ENCODE measurements at regions not wholly inside any gene's neighbourhood (a gene's known extent, or its start where the extent isn't known, plus 50 kb on each side); places are given as distances from the start of the nearest gene placed in this dataset.

DNA sequence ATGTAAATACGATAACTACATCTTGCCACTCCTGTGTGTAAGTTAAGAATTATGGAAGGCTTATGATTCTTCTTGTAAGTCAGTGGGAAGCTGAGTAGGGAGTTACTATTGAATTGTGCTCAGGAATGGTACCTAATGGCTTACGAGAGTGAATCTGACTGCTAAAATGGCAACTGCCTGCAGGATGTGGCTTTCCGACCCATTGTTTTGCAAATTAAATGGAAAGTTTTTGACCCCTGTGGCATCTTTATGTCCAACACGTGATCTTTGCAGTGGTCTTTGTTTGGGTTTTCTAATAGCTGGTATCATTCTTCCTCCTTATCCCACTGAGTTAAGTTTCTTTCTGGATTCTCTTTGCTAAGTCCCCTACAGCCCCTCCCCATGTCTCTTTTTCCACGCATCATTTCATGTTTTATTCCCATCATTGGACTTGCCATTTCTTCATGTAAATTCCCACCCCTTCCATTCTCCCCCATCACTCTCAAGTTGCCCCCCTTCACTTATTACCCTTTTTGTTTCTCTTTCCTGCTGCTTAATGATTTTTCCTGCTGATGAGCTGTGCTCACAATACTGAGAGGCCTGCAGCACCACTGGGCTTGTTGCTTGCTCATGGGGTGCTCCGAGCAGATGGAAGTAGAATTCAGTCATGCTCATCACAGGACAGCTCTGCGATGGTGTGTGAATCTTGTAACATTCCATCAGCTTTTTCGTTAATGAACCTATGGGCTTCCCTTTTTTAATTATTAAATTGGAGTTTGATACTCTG, 428.2 kb upstream of the IL12A start:
- TF ChIP-seq REPIN1 (tag by site-specific recombination; IDR thresholded peaks at IDR 0.05; ENCODE audit: low read depth) (no peak), SCRT1 (tag by site-specific recombination; IDR thresholded peaks at IDR 0.05; ENCODE audit: borderline replicate concordance) (no peak), ZNF404 (tag by site-specific recombination; IDR thresholded peaks at IDR 0.05) (no peak), GLI2 (tag by site-specific recombination; IDR thresholded peaks at IDR 0.05; ENCODE audit: borderline replicate concordance, low read depth) (no peak), MZF1 (tag by site-specific recombination; IDR thresholded peaks at IDR 0.05; ENCODE audit: borderline replicate concordance) (no peak), PRDM1 (tag by site-specific recombination; IDR thresholded peaks at IDR 0.05) (no peak), ZNF37A (tag by site-specific recombination; IDR thresholded peaks at IDR 0.05) (no peak), ZNF660 (tag by site-specific recombination; IDR thresholded peaks at IDR 0.05) (no peak), TRIM28 (IDR thresholded peaks at IDR 0.05; ENCODE audit: borderline replicate concordance, low read length) (no peak), ZNF571 (tag by site-specific recombination; IDR thresholded peaks at IDR 0.05) (no peak), ZNF416 (tag by site-specific recombination; IDR thresholded peaks at IDR 0.05) (no peak), ZNF555 (tag by site-specific recombination; conservative IDR thresholded peaks at IDR 0.05) (no peak), ZFP37 (tag by site-specific recombination; IDR thresholded peaks at IDR 0.05) (no peak), ZEB2 (tag by site-specific recombination; IDR thresholded peaks at IDR 0.05) (no peak), YY2 (tag by site-specific recombination; IDR thresholded peaks at IDR 0.05) (no peak), ZNF585B (tag by site-specific recombination; IDR thresholded peaks at IDR 0.05) (no peak)
- TF ChIP-seq, protein P1, sequence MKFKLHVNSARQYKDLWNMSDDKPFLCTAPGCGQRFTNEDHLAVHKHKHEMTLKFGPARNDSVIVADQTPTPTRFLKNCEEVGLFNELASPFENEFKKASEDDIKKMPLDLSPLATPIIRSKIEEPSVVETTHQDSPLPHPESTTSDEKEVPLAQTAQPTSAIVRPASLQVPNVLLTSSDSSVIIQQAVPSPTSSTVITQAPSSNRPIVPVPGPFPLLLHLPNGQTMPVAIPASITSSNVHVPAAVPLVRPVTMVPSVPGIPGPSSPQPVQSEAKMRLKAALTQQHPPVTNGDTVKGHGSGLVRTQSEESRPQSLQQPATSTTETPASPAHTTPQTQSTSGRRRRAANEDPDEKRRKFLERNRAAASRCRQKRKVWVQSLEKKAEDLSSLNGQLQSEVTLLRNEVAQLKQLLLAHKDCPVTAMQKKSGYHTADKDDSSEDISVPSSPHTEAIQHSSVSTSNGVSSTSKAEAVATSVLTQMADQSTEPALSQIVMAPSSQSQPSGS (tag by site-specific recombination; IDR thresholded peaks at IDR 0.05; ENCODE audit: low read depth), result no peak
- TF ChIP-seq, protein P2, sequence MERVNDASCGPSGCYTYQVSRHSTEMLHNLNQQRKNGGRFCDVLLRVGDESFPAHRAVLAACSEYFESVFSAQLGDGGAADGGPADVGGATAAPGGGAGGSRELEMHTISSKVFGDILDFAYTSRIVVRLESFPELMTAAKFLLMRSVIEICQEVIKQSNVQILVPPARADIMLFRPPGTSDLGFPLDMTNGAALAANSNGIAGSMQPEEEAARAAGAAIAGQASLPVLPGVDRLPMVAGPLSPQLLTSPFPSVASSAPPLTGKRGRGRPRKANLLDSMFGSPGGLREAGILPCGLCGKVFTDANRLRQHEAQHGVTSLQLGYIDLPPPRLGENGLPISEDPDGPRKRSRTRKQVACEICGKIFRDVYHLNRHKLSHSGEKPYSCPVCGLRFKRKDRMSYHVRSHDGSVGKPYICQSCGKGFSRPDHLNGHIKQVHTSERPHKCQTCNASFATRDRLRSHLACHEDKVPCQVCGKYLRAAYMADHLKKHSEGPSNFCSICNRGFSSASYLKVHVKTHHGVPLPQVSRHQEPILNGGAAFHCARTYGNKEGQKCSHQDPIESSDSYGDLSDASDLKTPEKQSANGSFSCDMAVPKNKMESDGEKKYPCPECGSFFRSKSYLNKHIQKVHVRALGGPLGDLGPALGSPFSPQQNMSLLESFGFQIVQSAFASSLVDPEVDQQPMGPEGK (tag by site-specific recombination; IDR thresholded peaks at IDR 0.05), result no peak
- ChIA-PET POLR2A (no interaction called here), CTCF (interaction anchor here (0.6 kb wide), 1 partner anchor 755 kb away, joined by 4 read pairs; no protein-coding TSS in a partner anchor)
- Histone ChIP-seq H3K4me3 (ENCODE audit: low read depth, low read length) (no peak overlapping the region), H3K36me3 (ENCODE audit: control insufficient read depth in 2 of 2, insufficient read depth in 1 of 2, low read length in 2 of 2) (no peaks in the 10 kb centered on the region), H3K9me3 (ENCODE audit: control insufficient read depth, insufficient read depth, low read depth, low read length) (no peaks in the 10 kb centered on the region), H3K4me1 (ENCODE audit: control insufficient read depth, insufficient read depth, low read length) (no peaks in the 10 kb centered on the region), H3K27ac (ENCODE audit: extremely low read depth, low read depth, low read length) (no peak overlapping the region)

DNA sequence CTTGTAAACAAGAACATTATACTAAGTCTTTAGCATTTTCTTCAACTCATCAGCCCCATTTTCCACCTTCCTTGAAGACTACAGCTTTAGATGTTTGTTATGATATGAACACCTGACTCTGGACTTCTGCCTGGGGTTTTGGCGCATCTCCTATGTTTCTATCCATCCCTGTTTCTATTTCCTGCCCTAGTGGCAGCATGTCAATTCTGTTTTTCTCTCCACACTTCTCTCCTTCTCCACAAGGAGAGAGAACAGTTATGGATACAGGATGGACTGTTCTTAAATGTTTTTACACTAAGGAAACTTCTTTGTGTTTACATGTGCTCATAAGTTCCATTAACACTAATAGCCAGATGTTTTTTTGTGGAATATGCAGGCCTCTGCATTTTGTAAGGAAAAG, 423.3 kb upstream of the IL12A start:
- Histone ChIP-seq H3K4me3 (ENCODE audit: low read depth, low read length) (no peak overlapping the region), H3K9me3 (ENCODE audit: control insufficient read depth, insufficient read depth, low read depth, low read length) (no peaks in the 10 kb centered on the region), H3K27ac (ENCODE audit: extremely low read depth, low read depth, low read length) (no peak overlapping the region), H3K36me3 (ENCODE audit: control insufficient read depth in 2 of 2, insufficient read depth in 1 of 2, low read length in 2 of 2) (no peaks in the 10 kb centered on the region), H3K4me1 (ENCODE audit: control insufficient read depth, insufficient read depth, low read length) (no peaks in the 10 kb centered on the region)
- ChIA-PET POLR2A (no interaction called here), CTCF (interaction anchor here (1.0 to 1.2 kb wide), 2 partner anchors 100 to 243 kb away, joined by 3 read pairs; no protein-coding TSS in a partner anchor)
- TF ChIP-seq, protein P3, sequence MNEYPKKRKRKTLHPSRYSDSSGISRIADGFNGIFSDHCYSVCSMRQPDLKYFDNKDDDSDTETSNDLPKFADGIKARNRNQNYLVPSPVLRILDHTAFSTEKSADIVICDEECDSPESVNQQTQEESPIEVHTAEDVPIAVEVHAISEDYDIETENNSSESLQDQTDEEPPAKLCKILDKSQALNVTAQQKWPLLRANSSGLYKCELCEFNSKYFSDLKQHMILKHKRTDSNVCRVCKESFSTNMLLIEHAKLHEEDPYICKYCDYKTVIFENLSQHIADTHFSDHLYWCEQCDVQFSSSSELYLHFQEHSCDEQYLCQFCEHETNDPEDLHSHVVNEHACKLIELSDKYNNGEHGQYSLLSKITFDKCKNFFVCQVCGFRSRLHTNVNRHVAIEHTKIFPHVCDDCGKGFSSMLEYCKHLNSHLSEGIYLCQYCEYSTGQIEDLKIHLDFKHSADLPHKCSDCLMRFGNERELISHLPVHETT (tag by site-specific recombination; IDR thresholded peaks at IDR 0.05), result no peak
- TF ChIP-seq KLF9 (tag by site-specific recombination; IDR thresholded peaks at IDR 0.05; ENCODE audit: low read depth) (no peak), GFI1B (tag by site-specific recombination; IDR thresholded peaks at IDR 0.05) (no peak), HOXA7 (CRISPR knock-in tag; IDR thresholded peaks at IDR 0.05; ENCODE audit: borderline replicate concordance) (no peak), BCL11A (tag by site-specific recombination; IDR thresholded peaks at IDR 0.05; ENCODE audit: low read depth) (no peak)
- TF ChIP-seq, protein P4, sequence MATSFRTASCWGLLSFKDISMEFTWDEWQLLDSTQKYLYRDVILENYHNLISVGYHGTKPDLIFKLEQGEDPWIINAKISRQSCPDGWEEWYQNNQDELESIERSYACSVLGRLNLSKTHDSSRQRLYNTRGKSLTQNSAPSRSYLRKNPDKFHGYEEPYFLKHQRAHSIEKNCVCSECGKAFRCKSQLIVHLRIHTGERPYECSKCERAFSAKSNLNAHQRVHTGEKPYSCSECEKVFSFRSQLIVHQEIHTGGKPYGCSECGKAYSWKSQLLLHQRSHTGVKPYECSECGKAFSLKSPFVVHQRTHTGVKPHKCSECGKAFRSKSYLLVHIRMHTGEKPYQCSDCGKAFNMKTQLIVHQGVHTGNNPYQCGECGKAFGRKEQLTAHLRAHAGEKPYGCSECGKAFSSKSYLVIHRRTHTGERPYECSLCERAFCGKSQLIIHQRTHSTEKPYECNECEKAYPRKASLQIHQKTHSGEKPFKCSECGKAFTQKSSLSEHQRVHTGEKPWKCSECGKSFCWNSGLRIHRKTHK (tag by site-specific recombination; IDR thresholded peaks at IDR 0.05), result no peak
- TF ChIP-seq, protein P5, sequence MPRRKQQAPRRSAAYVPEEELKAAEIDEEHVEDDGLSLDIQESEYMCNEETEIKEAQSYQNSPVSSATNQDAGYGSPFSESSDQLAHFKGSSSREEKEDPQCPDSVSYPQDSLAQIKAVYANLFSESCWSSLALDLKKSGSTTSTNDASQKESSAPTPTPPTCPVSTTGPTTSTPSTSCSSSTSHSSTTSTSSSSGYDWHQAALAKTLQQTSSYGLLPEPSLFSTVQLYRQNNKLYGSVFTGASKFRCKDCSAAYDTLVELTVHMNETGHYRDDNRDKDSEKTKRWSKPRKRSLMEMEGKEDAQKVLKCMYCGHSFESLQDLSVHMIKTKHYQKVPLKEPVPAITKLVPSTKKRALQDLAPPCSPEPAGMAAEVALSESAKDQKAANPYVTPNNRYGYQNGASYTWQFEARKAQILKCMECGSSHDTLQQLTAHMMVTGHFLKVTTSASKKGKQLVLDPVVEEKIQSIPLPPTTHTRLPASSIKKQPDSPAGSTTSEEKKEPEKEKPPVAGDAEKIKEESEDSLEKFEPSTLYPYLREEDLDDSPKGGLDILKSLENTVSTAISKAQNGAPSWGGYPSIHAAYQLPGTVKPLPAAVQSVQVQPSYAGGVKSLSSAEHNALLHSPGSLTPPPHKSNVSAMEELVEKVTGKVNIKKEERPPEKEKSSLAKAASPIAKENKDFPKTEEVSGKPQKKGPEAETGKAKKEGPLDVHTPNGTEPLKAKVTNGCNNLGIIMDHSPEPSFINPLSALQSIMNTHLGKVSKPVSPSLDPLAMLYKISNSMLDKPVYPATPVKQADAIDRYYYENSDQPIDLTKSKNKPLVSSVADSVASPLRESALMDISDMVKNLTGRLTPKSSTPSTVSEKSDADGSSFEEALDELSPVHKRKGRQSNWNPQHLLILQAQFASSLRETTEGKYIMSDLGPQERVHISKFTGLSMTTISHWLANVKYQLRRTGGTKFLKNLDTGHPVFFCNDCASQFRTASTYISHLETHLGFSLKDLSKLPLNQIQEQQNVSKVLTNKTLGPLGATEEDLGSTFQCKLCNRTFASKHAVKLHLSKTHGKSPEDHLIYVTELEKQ (tag by site-specific recombination; IDR thresholded peaks at IDR 0.05; ENCODE audit: borderline replicate concordance), result no peak

Measured in HEK293 (cell line).